HG02973 (cell line): ENCODE measurements at regions not wholly inside any gene's neighbourhood (a gene's known extent, or its start where the extent isn't known, plus 50 kb on each side); places are given as distances from the start of the nearest gene placed in this dataset.

ENCODE experiments used
- ATAC-seq: cut with Tn5 transposase; IDR thresholded peaks from one replicate; pipeline ENCODE4 v1.9.1; 2021; ENCODE audit warnings: moderate library complexity; ENCODE audit not compliant: unreplicated experiment

DNA sequence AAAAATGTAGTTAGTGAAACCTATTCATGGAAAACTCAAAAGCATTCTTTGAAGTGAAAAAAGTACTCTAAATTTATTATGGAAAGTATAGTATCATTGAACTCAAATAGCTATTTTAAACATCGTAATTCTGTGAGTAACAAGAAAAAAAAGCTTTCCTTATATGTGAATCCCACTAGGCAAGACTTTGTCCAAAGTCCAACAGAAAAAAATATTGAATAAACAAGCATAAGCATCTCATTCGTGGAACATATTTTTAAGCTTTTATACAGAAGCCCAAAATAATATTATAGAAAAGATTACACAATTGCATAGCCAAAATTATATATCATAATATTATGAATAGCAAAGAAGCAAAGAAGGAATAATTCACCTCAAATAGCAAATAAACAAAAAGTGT is 79.4 kb upstream of the IFNE start:
- no peak for ATAC-seq

DNA sequence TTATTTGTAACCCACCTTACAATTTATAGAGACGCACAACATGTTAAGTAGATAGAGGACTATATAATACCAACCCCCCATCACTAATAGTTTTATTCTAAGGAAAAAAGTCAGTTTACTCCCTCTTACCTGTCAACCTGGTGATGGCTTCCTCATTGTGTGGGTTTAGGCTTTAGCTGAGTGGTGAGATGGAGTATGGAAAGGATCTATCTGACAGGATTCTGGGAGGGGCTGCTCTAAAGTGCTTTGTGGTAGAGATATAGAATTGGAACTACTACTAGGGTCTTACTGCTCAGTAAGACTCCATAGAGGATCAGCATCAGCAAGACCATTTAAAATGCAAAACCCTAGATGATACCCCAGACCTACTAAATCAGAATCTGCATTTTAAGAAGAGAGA is 82.1 kb upstream of the IFNE start:
- no peak for ATAC-seq

- no peak for ATAC-seq
These were observed 83.0 kb upstream of the IFNE start for GRCh38 chr9:21565155-21565554.

DNA sequence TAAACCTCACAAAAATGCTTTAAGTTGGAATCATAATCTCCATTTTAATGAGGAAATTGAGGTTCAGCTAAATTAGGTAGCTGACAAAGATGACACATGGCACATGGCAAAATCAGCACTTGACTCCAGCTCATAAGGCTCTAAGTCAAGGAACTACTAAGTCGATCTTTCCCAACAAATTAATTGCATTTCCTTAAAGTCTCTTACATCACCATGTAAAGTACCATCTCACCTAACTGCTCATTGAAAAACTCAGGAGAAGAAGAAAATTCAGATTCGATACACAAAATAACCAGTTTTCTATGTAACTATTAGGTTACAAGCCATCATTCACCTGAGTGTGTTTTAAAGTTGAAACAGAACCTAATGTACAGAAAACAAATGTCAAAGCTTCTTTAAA is 85.8 kb upstream of the IFNE start:
- ATAC-seq: no peak

DNA sequence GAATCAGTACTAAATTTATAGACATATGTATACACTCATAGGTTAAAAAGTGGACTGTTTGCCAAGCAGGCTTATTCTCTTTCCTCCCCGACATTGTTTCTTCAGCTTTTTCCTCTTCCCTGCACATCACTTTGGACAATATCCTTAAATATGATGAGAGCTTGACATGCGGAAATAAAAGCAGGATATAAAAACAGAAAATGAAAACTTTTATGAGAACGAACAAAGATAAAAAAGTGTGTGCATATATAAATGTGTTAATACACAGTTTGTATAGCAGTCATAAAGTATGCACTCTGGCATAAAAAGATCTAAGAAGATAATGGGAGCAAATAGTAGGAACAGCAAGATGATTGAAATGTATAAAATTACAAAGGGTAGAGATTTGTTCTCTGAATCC is 86.4 kb upstream of the IFNE start:
- no peak for ATAC-seq

GRCh38 chr9:21569721-21570120 is 87.6 kb upstream of the IFNE start:
- no peak for ATAC-seq

DNA sequence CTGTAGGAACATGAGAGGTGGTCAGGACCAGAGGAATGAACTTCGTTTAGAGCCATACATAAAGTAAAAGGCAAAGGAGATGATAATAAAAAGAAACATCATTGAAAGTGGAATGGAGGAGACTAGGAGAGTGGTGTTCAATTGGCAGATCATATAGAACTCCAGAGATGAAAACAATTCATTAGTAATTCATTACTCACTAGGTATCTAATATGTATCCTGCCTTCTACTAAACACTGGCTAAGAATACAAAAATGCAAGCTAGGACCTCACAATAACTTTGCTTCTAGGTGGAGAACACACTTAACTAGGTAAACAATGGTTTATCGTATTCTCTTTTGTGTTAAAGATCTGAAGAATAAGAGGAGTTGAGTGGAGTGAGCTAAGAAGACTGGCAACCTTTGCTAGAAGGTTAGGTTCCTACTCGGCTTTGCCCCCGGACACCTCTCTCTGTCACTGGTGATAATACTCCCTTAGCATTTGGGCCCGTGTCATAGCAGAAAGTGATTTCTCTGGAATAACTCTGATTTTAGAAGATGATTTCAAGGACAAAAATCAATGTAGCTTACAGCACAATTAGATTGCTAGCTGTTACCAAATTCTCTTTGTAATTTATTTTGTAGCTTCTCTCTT is 88.6 kb upstream of the IFNE start:
- ATAC-seq: no peak

DNA sequence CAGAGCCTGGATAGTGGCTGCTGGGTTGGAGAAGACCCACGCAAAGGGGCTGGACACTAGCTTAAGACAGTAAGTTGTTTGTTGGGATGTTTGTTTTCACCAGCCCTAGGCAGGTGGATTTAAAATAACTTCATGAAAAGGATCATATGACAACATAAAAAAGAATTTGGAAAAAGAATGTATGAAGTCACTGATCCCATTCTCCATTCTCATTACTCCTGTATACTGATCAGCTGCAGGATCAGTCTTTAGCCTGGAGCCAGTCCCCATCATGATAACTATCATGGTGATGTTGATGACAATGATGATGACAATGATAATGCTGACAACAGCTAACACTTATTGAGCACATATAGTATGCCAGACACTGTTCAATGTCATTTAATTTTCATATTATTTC is 92.1 kb upstream of the IFNE start:
- ATAC-seq: no peak

DNA sequence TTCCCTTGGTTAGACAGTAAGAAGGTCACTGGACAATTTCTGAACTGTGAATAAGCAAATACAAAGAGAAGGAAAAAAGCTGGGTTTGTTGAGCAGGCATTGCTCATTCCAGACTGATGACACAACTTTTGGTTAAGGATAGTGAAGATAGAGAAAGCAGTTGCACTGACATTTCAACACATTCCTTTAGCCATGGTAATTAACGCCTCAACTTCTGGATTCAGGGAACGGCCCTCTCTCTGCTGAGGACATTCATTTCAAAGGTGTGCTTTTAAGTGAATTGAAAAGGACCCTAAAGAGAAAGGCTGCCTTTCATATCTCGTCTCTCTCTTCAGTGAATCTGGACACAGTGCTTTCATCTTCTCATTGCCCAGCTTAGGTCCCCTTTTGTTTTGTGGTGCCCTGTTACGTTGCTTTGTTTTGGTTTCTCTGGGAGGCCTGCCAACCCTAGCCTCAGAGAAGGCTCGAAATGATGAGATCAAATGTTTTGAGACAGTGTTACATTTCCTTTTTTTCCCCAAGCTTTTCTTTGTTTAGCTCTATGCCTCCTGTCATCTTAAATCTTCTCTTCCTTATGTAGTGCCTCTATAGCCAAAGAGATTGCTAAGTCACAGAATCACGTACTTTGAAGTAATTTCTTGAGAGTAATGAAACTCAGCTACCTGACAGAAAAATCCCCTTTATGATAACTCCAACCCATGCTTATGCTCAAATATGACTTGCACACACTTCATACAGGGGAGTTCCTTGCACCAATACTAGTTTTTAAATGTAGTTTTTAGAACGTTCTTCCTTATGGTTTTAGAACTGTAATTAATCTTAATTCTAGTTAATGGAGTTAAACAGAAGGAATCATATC is 94.4 kb upstream of the IFNE start:
- ATAC-seq: no peak

DNA sequence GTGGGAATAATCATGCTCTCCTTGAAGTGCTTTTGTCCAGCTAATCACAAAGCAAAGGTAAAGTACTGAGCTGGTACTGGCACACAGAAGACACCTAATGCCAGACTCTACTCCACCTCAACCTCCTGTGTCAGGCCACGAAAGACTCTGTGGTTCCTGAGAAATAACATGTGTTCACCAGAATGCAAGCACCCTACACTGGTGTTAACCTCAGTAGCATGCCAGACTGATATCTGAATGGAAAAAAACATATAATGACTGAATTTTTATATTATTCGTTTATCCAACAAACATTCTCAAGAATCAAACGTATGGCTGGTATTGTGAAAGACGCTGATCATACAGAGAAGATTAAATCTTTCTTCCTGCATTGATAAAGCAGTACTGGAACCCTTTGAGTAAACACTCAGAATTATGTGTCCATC is 97.1 kb upstream of the IFNE start:
- no peak for ATAC-seq

- ATAC-seq: no peak
These were observed 97.6 kb upstream of the IFNE start for GRCh38 chr9:21579743-21580142.

- ATAC-seq: no peak
These were observed 98.7 kb upstream of the IFNE start for GRCh38 chr9:21580636-21581378.

DNA sequence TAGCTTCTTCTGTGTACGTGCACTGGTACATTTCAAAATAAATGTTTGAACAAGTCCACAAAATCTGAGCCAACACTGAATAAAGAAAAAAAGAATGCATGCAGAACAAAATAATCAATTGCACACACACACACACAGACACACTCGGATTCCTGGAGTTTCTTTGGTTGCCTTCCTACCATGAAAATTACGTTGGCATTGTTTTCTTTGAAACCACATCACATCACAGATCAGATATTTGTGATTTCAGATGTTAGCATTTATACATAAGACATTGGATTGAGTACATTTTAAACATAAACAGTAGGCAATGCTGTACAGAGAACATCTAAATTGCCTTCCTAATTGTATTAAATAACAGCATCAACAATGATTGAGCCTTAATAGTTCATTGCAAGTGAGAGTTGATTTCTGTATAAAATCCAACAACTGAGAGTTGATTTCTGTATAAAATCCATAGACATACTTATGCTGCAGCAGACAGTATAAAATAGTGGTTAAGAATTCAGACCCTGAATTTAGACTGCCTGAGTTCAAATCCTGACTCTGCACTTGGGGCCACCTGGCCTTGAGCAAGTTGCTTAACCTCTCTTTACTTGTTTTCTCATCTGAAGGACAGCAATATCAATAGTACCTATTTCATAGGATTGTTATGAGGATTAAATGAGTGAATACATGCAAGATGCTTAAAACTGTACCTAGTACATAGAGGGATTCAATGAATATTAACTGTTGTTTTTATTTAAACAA is 101.7 kb upstream of the IFNE start:
- no peak for ATAC-seq

DNA sequence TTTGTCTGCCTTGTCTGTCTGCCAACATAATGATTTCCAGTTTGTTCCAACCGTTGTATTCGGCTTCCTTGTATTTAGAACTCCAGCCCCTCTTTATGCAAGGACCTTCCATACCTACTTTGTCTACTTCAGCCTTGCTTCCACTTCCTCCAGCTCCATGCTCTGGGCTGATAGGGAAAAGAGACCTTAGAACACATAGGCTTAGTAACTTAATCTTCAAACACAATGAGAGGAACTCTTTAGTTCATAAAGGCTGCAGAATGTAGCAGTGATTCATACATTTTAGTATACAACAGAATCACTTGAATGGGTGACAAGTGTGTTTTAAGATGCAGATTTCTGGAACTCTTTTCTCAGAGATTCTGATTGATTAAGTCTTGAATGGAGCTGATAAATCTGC is 102.8 kb upstream of the IFNE start:
- ATAC-seq: no peak

GRCh38 chr9:21585756-21586752 is 103.9 kb upstream of the IFNE start:
- no peak for ATAC-seq

DNA sequence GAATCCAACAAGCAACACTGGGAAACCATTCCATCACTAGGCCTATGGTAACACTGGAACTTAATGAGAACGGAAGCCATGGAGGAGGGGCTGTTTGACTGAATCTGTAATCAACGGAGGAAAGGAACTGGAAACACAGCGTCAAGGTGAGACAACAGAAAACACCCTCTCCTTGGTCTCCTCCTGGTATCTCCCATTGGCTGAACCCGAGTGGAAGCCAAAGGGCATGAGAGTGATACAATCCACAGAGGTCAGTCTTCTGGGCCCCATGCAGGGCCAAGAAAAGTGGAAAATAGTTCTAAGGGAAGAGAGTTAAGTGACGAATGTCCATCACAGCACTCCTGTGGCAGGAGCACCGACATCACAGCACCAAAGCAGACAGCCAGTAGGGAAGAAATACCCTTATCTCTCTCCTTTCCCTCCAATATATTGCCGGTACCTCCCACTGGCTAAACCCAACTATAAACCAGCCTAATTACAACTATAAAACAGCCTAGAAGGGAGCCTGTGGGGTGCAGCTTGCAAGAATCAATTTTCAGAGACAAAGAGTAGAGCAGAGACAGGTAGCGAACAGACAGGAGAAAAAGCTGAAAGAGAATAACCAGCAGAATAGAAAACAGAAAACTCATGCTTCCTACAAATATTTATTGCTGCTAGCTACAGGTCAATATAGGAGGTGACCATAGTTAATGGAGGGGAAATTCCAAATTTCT is 107.4 kb upstream of the IFNE start:
- no peak for ATAC-seq

DNA sequence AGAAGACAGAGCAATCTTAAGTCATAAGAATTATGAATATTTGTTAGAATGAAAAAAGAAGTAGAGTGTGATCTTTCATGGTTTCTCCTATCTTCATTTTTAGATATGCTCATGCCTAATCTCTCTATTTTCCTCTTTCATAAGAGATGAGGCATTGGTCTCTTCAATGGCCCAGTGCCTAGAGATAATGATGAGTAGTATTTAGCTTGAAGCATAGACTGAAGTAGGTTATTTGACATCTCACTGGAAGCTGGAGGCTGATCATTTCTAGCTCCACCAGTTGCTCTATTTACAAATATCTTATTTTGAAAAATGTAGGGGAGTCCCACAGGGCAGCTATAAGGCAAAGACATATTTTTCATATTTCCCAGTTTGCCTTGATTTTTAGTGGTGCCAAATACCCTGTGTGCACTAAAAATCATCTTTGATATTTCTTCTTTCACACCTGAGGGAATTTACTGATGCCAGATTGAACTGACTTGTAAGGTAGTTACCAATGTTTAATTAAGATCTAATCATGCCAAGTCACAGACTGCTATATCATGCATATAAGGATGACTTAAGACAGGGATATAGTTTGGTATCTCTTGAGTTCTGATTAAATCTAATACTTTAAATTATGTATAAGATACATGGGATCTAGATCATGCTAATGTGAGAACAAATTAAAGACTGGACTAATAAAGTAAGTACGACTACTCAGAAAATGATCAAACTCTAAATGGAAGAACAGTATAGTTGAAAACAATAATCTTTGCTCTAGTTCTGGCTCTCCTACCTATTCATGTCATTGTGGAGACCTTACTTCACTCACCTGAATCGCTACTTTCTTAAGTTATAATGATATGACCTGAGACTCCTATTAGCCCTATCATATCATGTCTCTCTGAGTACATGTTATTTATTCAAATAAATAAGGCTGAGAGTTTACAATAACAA is 108.2 kb upstream of the IFNE start:
- no peak for ATAC-seq
